ENCODE measurements at regions not wholly inside any gene's neighbourhood (a gene's known extent, or its start where the extent isn't known, plus 50 kb on each side); places are given as distances from the start of the nearest gene placed in this dataset.
A peak's percentile ranks its signal among the peaks of the same experiment; 100 is the strongest.
"Not testable (repeated sequence)": the region's sequence is repeated elsewhere in the genome, so short reads cannot be mapped to it uniquely, and the experiment has no call there.

GRCh38 chr12:89870413-89871184, 162.0 kb upstream of the ATP2B1 start:
- DNase-seq: no peak

GRCh38 chr12:89867611-89868010, 159.0 kb upstream of the ATP2B1 start:
- DNase-seq: not testable (repeated sequence)

DNA sequence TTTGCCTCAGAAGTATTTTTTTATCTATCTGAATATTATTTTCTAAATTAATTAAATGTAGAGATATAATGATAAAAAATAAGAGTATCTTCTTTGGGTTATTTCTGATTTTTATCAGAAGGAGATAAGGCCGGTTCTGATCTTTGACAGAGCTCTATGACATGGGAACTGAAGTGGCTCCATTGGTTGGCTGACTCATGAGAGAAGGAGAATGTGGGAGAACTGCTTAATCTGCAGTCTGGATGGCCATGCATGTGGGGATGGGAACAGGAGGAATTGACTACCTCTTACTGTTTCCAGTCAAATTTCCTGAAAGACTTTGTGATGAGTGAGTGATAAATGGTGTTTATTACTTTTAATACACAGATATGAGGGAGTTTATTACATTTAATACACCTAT, 155.8 kb upstream of the ATP2B1 start:
- DNase-seq: peak; percentile 33 to 52 (median 37)

- peak; percentile 23 to 66 (median 53) for DNase-seq
Observed at GRCh38 chr12:89863968-89864367, 155.3 kb upstream of the ATP2B1 start.

DNA sequence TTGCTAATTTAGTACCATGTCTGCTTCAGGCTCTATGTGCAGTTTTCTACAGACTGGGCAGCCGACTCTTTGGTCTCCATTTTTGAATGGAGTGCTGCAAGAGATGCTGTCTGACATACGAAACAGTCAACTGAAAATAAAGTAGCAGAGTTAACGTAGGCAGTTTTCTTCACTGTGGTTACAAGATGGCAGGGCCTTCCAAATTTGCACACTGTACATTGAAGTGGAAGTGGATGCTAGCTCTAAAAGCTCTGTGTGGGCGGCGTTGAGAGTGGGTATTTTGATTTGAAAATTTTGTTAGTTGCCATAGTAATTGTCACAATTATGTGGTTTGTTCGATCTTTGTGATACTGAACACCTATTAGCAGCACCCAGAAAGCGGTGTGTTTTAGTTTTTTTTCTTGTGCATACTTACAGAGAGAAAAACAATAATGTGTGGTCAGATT, 154.9 kb upstream of the ATP2B1 start:
- DNase-seq: peak; percentile 48 to 54 (median 53)

DNA sequence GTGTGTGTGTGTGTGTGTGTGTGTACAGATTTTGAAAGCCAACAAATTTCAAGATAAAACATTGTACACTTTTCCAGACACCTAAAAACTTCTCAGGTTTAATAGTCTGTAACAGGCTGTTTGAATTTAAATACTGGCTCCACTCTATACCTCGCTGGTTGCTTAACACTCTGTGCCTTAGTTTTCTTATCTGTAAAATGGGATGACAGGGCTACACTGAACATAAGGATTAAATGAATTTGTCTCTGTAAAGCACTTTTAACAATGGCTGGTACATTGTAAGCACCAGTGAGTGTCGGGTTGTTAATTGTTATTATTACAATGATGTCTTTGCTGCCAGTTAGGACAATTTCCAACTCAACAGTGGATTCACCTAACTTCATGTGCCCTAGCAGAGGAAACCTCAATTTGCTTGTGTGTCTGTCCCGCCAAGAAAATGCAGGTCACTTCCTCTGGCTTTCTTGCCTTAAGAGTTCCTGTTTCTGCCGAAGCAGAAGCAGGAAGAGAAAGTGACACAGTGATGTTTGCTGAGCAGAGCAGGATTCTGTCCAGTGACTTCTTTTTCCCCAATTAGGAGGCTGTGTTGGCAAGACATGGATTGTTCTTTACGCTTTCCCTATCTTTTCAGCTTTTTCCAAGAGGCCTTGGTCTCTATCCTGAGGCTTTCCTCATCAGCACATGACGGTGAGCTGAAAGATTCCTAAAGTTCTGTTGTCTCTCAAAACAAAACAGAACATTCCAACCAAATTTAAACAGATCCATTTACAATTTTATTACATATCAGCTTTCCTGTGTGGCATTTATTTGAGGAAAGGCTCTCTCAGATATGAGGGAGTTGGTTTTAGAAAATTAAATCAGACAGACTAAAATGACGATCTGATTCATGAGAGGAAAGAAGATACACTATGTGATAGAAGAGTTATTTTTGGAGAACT, 154.1 kb upstream of the ATP2B1 start:
- peak; percentile 79 to 89 (median 87) for DNase-seq

DNA sequence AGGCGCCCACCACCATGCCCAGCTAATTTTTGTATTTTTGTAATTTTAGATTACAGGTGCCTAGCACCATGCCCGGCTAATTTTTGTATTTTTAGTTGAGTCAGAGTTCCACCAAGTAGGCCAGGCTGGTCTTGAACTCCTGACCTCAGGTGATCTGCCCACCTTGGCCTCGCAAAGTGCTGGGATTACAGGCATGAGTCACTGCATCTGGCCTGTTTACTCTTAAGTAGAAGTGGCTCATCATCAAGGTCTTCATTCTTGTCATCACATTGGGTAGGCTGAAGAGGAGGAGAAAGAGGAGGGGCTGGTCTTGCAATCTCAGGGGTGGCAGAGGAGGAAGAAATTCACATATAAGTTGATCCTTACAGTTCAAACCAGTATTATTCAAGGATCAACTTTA, 152.4 kb upstream of the ATP2B1 start:
- DNase-seq: peak in 1 of 3 donors; percentile 41

DNA sequence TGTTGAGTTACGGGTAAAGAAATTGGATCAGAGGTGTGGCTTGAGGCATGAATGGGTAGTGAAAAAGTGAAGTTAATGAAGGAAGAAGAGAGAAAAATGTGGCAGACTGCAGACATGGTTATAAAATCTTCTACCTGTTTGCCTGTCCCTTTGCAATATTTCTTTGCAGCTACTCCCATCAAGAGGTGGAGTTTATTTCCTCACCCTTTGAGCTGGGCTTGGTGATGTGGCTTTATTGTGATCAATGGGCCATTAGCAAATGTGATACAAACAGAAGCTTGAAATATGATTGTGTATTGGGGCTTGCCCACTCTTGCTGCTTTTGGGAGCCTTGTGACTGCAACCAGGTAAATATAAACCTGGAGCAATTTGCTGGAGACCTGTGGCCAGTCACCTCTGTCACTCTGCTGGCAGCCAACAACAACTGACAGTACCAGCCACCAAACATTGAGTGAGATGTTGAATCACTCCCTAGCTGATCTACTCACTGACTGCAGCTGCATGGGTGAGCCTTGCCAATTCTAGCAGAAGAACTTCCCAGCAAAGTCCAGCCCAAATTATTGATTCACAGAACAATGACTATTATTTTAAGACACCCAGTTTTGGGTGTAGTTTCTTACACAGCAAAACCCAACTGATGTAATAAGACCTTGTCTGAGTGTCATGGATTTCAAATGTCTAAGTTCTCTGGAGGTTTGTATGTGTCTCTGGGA, 151.0 kb upstream of the ATP2B1 start:
- peak in 1 of 3 donors; percentile 56 for DNase-seq

GRCh38 chr12:89858718-89859117, 150.1 kb upstream of the ATP2B1 start:
- no peak for DNase-seq

GRCh38 chr12:89857652-89858274, 149.1 kb upstream of the ATP2B1 start:
- peak in 1 of 3 donors; percentile 39 for DNase-seq

DNA sequence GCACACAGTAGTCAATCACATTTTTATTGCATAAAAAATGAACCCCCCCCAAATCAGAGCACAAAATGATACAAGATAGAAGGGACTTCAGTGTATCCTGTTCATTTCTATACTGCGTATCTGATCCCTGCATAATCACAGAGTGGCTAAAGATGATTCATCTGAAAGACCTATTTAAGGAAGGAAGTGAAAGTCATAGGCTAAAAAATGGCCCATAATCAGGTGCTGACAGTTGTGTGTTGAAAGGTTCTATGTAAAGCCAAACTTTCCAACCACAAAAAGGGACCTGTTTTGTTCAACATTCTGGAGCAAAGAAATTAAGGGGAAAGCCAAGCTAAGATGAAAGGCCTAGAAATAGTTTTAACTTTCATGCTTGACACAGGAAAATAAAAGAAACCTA, 147.8 kb upstream of the ATP2B1 start:
- peak; percentile 71 to 87 (median 84) for DNase-seq

GRCh38 chr12:89848732-89849131, 140.1 kb upstream of the ATP2B1 start:
- no peak for DNase-seq

DNA sequence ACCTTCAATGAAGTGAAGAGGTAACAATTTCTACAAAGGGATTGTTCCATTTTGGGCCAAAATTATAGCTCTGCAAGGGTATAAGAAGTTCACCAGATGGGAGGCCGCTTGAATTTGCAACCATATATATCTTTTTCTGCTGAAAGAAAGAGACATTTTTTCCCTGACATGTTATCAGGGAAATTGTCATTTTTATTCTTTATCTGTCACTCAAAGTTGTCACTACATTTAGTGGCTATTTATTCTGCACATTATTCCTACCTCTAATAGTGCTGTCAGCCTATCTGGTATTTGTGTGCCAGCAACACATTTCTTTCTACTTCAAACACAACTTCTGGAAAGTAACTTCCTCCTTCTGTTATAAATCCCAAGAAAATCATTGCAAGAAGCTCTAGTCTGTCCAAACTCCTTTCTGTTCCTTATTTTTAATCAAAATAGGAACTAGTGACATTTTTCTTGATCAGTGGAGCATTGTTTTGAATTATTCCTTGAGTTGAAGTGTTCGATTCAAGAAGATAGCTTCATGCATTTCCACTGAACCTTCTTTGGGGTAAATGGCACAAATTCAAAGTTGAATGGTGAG, 137.9 kb upstream of the ATP2B1 start:
- DNase-seq: peak; percentile 41 to 83 (median 74)

- DNase-seq: no peak
Observed at GRCh38 chr12:89845767-89846166, 137.1 kb upstream of the ATP2B1 start.

DNA sequence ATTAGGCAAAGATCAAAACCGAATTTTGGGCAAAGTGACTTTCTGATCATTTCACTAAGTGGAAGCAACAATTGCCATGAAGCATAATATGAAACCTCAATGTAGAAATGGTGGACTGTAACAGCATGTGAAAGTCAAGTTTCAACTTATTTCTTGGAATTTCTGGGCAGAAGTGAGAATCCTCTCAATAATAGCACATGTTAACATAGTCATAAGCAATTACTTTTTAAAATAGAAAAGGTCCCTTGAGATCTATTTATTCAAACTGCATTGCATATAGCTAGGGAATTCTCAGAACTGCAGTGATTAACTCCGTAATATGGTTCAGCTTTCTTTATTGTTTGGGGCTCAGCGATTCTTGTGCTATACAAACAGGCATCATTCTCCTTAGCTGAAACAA, 136.7 kb upstream of the ATP2B1 start:
- peak in 1 of 3 donors; percentile 27 for DNase-seq

DNA sequence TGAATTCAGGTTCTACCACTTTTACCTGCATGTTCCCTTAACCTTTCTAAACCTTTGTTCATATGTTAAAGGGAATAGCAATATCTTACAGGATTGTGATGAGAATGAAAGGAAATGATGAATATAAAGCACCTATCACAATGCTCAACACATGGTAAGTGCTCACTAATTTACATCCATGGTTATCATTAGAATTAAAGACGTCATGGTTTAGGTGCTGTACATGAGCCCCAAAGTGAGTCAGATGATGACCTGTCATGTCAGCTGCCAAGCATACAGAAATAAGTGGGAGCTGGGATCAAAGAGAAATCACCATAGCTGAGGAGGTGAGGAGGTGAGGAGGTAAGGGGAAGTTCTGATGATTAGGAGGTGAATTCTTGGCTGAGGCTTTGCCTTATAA, 135.9 kb upstream of the ATP2B1 start:
- DNase-seq: no peak

GRCh38 chr12:89840162-89840922, 131.7 kb upstream of the ATP2B1 start:
- peak; percentile 27 to 59 (median 49) for DNase-seq

GRCh38 chr12:89839444-89839843, 130.8 kb upstream of the ATP2B1 start:
- DNase-seq: no peak

DNA sequence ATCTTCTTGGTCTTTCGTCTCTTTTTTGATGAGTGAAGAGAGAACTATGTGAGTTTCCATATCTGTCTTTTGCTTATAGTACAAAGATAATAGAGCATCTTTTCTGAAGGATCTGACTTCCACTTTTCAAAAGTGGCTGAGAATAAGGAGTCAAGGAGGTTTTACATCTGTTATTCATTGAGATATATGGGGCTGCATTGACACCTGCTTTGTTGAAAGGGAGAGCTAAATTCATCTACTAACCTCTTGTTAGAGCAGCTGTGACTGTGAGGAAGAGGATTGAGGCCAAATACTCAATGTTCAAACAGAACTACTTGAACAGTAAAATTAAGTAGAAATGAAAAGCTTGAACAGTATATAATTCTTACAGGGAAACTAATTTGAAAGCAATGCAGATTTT, 130.2 kb upstream of the ATP2B1 start:
- no peak for DNase-seq

GRCh38 chr12:89836026-89836425, 127.4 kb upstream of the ATP2B1 start:
- no peak for DNase-seq

- peak; percentile 17 to 60 (median 55) for DNase-seq
Observed at GRCh38 chr12:89834676-89835075, 126.0 kb upstream of the ATP2B1 start.

Measured in suppressor macrophage treated with lipopolysaccharide for 1 hour (primary cell).